ENCODE measurements at regions not wholly inside any gene's neighbourhood (a gene's known extent, or its start where the extent isn't known, plus 50 kb on each side); places are given as distances from the start of the nearest gene placed in this dataset.
A peak's percentile ranks its signal among the peaks of the same experiment; 100 is the strongest.

GRCh38 chr12:91852634-91853033, 293.0 kb downstream of the BTG1 start:
- DNase-seq (ENCODE audit: low spot score), result no peak

GRCh38 chr12:91851741-91852477, 293.7 kb downstream of the BTG1 start:
- DNase-seq (ENCODE audit: low spot score), result no peak

- DNase-seq (ENCODE audit: low spot score), result no peak
Observed at GRCh38 chr12:91846466-91847055, 299.1 kb downstream of the BTG1 start.

GRCh38 chr12:91845365-91845764, 300.3 kb downstream of the BTG1 start:
- no peak for DNase-seq (ENCODE audit: low spot score)

GRCh38 chr12:91841822-91842221, 303.8 kb downstream of the BTG1 start:
- no peak for DNase-seq (ENCODE audit: low spot score)

- DNase-seq (ENCODE audit: low spot score), result no peak
Observed at GRCh38 chr12:91836696-91837095, 308.9 kb downstream of the BTG1 start.

GRCh38 chr12:91836264-91836663, 309.4 kb downstream of the BTG1 start:
- no peak for DNase-seq (ENCODE audit: low spot score)

- no peak for DNase-seq (ENCODE audit: low spot score)
Observed at GRCh38 chr12:91835693-91836092, 310.0 kb downstream of the BTG1 start.

- no peak for DNase-seq (ENCODE audit: low spot score)
Observed at GRCh38 chr12:91833780-91834359, 311.8 kb downstream of the BTG1 start.

GRCh38 chr12:91825999-91826398, 319.6 kb downstream of the BTG1 start:
- no peak for DNase-seq (ENCODE audit: low spot score)

- no peak for DNase-seq (ENCODE audit: low spot score)
Observed at GRCh38 chr12:91824991-91825390, 320.7 kb downstream of the BTG1 start.

- no peak for DNase-seq (ENCODE audit: low spot score)
Observed at GRCh38 chr12:91819132-91819447, 326.6 kb downstream of the BTG1 start.

- no peak for DNase-seq (ENCODE audit: low spot score)
Observed at GRCh38 chr12:91818227-91819131, 327.2 kb downstream of the BTG1 start.

- DNase-seq (ENCODE audit: low spot score), result no peak
Observed at GRCh38 chr12:91817517-91817916, 328.1 kb downstream of the BTG1 start.

GRCh38 chr12:91813701-91814100, 331.9 kb downstream of the BTG1 start:
- no peak for DNase-seq (ENCODE audit: low spot score)

GRCh38 chr12:91811481-91812287, 334.0 kb downstream of the BTG1 start:
- DNase-seq (ENCODE audit: low spot score), result peak; percentile 72

GRCh38 chr12:91810531-91811451, 334.9 kb downstream of the BTG1 start:
- DNase-seq (ENCODE audit: low spot score), result no peak

GRCh38 chr12:91810077-91810476, 335.6 kb downstream of the BTG1 start:
- DNase-seq (ENCODE audit: low spot score), result no peak

- DNase-seq (ENCODE audit: low spot score), result no peak
Observed at GRCh38 chr12:91805031-91805430, 340.6 kb downstream of the BTG1 start.

- DNase-seq (ENCODE audit: low spot score), result no peak
Observed at GRCh38 chr12:91804533-91804932, 341.1 kb downstream of the BTG1 start.

- no peak for DNase-seq (ENCODE audit: low spot score)
Observed at GRCh38 chr12:91801048-91801447, 344.6 kb downstream of the BTG1 start.
